ENCODE measurements at regions not wholly inside any gene's neighbourhood (a gene's known extent, or its start where the extent isn't known, plus 50 kb on each side); places are given as distances from the start of the nearest gene placed in this dataset.

GRCh38 chr13:65631078-65631477 is 1599.1 kb downstream of the PCDH9 start:
- Histone ChIP-seq H3K36me3 (ENCODE audit: control insufficient read depth, insufficient read depth, low read length) (no peaks in the 10 kb centered on the region), H3K27me3 (replicated peaks; ENCODE audit: control insufficient read depth, insufficient read depth, low read length) (no peaks in the 10 kb centered on the region), H3K4me3 (replicated peaks; ENCODE audit: low read depth, low read length) (no peak overlapping the region)
- DNase-seq (ENCODE audit: extremely low read depth, insufficient read length), result no peak
- TF ChIP-seq CTCF (IDR thresholded peaks at IDR 0.05; ENCODE audit: insufficient read depth, low read length, poor library complexity, severe bottlenecking), result no peak

GRCh38 chr13:65629926-65630325 is 1600.2 kb downstream of the PCDH9 start:
- Histone ChIP-seq H3K4me3 (replicated peaks; ENCODE audit: low read depth, low read length) (no peak overlapping the region), H3K27me3 (replicated peaks; ENCODE audit: control insufficient read depth, insufficient read depth, low read length) (no peaks in the 10 kb centered on the region), H3K36me3 (ENCODE audit: control insufficient read depth, insufficient read depth, low read length) (no peaks in the 10 kb centered on the region)
- DNase-seq (ENCODE audit: extremely low read depth, insufficient read length), result no peak
- no peak for TF ChIP-seq CTCF (IDR thresholded peaks at IDR 0.05; ENCODE audit: insufficient read depth, low read length, poor library complexity, severe bottlenecking)

GRCh38 chr13:65623148-65623547 is 1607.0 kb downstream of the PCDH9 start:
- DNase-seq (ENCODE audit: extremely low read depth, insufficient read length), result no peak
- Histone ChIP-seq H3K27me3 (replicated peaks; ENCODE audit: control insufficient read depth, insufficient read depth, low read length) (no peaks in the 10 kb centered on the region), H3K4me3 (replicated peaks; ENCODE audit: low read depth, low read length) (no peak overlapping the region), H3K36me3 (ENCODE audit: control insufficient read depth, insufficient read depth, low read length) (no peaks in the 10 kb centered on the region)
- no peak for TF ChIP-seq CTCF (IDR thresholded peaks at IDR 0.05; ENCODE audit: insufficient read depth, low read length, poor library complexity, severe bottlenecking)

- no peak for DNase-seq (ENCODE audit: extremely low read depth, insufficient read length)
- no peak for TF ChIP-seq CTCF (IDR thresholded peaks at IDR 0.05; ENCODE audit: insufficient read depth, low read length, poor library complexity, severe bottlenecking)
Observed at GRCh38 chr13:65615506-65615905, 1614.6 kb downstream of the PCDH9 start.

GRCh38 chr13:65613004-65613403 is 1617.1 kb downstream of the PCDH9 start:
- TF ChIP-seq CTCF (IDR thresholded peaks at IDR 0.05; ENCODE audit: insufficient read depth, low read length, poor library complexity, severe bottlenecking), result no peak
- H3K27me3 ChIP-seq (replicated peaks; ENCODE audit: control insufficient read depth, insufficient read depth, low read length), result no peaks in the 10 kb centered on the region
- no peaks in the 10 kb centered on the region for H3K36me3 ChIP-seq (ENCODE audit: control insufficient read depth, insufficient read depth, low read length)
- DNase-seq (ENCODE audit: extremely low read depth, insufficient read length), result no peak
- no peak overlapping the region for H3K4me3 ChIP-seq (replicated peaks; ENCODE audit: low read depth, low read length)

More at GRCh38 chr13:65615506-65615905, 1614.6 kb downstream of the PCDH9 start:
- Histone ChIP-seq H3K36me3 (ENCODE audit: control insufficient read depth, insufficient read depth, low read length) (no peaks in the 10 kb centered on the region), H3K27me3 (replicated peaks; ENCODE audit: control insufficient read depth, insufficient read depth, low read length) (no peaks in the 10 kb centered on the region), H3K4me3 (replicated peaks; ENCODE audit: low read depth, low read length) (no peak overlapping the region)

- H3K4me3 ChIP-seq (replicated peaks; ENCODE audit: low read depth, low read length), result no peak overlapping the region
- no peaks in the 10 kb centered on the region for H3K27me3 ChIP-seq (replicated peaks; ENCODE audit: control insufficient read depth, insufficient read depth, low read length)
- no peak for DNase-seq (ENCODE audit: extremely low read depth, insufficient read length)
- no peaks in the 10 kb centered on the region for H3K36me3 ChIP-seq (ENCODE audit: control insufficient read depth, insufficient read depth, low read length)
- TF ChIP-seq CTCF (IDR thresholded peaks at IDR 0.05; ENCODE audit: insufficient read depth, low read length, poor library complexity, severe bottlenecking), result no peak
Observed at GRCh38 chr13:65609350-65609749, 1620.8 kb downstream of the PCDH9 start.
